ENCODE measurements at regions not wholly inside any gene's neighbourhood (a gene's known extent, or its start where the extent isn't known, plus 50 kb on each side); places are given as distances from the start of the nearest gene placed in this dataset.

- no peak for TF ChIP-seq EZH2 (IDR thresholded peaks at IDR 0.05; ENCODE audit: borderline replicate concordance, low read depth, low read length, poor library complexity, severe bottlenecking)
- TF ChIP-seq CTCF (conservative IDR thresholded peaks at IDR 0.05; ENCODE audit: low read depth, low read length): no peak
Observed at GRCh38 chr10:78721231-78721630, 347.5 kb upstream of the ZMIZ1 start.
